ENCODE measurements at regions not wholly inside any gene's neighbourhood (a gene's known extent, or its start where the extent isn't known, plus 50 kb on each side); places are given as distances from the start of the nearest gene placed in this dataset.

DNA sequence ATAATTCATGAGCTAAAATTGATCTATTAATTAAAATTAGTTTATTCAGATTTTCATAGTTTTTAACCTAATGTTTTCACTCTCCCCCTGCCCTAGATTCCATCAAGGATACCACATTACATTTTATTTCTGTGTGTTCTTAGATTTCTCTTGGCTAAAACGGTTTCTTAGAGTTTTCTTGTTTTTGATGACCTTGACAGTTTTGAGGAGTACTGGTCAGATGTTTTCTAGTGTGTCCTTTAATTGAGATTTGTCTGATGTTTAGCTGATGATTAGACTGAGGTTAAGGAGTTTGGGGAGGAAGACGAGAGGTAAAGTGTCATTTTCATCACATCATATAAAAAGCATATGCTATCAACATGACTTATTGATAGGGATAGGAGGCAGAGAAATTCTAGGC, 475.9 kb downstream of the SQOR start:
- DNase-seq (ENCODE audit: low spot score): no peak

DNA sequence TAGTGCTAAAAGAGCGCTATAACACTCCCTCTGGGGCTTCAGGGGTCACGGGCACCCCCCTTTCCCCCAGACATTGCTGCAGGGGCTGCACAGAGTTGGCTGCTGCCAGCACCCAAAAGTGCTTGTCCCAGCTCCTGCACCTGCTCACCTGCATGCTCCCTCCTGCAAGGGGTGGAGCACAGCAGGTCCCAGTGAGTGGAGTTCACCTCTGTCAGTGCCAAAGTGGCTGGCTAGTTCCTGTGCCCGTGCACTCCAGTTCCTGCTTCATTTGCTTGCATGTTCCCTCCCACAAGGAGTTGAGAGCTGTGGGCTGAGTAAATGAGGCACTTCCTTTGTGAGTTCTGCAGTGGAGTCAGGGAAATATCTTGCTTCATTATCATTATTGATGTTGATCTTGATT, 476.9 kb downstream of the SQOR start:
- DNase-seq (ENCODE audit: low spot score): no peak

DNA sequence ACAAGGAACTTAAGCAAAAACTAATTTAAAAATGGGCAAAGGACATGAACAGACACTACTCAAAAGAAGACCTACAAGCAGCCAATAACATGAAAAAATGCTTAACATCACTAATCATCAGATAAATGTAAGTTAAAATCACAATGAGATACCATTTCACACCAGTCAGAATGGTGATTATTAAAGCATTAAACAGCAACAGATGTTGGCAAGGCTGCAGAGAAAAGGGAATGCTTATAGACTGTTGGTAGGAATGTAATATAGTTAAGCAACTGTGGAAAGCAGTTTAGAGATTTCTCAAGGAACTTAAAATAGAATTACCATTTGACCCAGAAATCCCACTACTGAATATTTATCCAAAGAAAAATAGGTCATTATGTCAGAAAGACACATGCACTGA, 482.2 kb downstream of the SQOR start:
- no peak for DNase-seq (ENCODE audit: low spot score)

DNA sequence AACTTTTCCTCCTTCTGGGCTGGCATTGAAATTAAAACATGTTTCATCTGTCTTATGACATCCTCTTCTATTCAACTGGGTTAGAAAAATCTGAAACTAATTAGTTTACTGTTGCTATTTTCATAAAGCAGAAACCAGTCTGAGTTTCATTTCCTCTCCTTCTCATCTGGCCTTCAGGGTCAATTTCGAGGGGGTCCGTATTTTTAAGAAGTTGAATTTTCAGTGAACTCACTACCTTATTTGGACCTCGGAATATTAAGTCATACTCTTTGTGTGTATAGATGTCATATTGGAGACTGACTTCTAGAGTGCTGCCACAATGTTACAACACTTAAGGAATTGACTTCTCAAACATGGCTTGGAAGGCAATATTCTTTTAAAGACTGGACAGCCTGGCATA, 485.9 kb downstream of the SQOR start:
- no peak for DNase-seq (ENCODE audit: low spot score)

DNA sequence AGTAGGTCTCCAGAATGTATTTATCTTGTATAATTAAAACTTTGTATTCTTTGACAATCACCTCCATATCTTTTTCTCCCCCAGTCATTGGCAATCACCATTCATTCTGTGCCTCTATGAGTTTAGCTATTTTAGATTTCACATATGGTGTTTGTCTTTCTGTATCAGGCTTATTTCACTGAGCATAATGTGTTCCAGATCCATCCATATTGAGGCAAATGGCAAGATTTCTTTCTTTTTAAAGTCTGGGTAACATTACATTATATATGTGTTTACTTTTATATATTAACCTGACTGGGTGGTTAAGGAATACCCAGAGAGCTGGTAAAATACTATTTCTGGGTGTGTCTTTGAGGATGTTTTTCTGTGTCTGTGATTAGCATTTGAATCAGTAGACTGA, 486.6 kb downstream of the SQOR start:
- DNase-seq (ENCODE audit: low spot score): no peak

DNA sequence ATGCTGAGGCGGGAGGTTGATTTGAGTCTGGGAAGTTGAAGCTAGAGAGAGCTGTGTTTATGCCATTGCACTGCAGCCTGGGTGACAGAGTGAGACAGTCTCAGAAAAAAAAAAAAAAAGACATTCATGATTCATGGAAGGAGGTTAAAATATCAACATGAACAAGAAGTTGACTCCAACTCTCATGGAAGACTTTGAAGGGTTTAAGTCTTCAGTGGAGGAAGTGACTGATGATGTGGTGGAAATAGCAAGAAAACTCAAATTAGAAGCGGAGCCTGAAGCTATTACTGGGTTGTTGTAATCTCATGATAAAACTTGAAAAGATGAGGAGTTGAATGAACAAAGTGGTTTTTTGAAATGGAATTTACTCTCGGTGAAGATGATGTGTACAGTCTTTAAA, 491.8 kb downstream of the SQOR start:
- DNase-seq (ENCODE audit: low spot score): no peak

DNA sequence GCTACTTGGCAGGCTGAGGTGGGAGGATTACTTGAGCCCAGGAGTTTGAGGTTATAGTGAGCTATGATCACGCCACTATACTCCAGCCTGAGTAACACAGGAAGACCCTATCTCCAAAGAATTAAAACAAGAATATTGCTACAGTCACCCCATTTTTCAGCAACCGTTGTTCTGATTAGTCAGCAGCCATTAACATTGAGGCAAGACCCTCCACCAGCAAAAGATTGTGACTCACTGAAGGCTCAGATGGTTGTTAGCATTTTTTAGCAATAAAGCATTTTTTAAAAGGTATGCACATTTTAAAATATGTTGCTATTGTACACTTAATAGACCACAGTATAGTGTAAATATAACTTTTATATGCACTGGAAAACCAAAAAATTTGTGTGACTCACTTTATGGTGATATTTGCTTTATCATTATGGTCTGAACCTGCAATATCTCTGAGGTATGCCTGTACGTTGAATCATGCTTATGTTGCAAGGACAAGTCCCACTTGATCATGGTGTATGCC, 492.6 kb downstream of the SQOR start:
- DNase-seq (ENCODE audit: low spot score): no peak

DNA sequence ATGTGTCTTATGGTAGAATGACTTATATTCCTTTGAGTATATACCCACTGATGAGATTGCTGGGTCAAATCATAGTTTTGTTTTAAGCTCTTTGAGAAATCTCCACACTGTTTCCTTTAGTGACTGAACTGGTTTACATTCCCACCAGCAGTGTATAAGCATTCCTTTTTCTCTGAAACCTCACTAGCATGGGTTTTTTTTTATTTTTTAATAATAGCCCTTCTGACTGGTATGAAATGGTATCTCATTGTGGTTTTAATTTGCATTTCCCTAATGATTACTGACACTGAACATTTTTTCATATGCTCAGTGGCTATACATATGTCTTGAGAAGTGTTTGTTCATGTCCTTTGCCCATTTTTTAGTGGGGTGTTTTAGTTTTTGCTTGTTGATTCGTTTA, 494.3 kb downstream of the SQOR start:
- DNase-seq (ENCODE audit: low spot score): no peak

DNA sequence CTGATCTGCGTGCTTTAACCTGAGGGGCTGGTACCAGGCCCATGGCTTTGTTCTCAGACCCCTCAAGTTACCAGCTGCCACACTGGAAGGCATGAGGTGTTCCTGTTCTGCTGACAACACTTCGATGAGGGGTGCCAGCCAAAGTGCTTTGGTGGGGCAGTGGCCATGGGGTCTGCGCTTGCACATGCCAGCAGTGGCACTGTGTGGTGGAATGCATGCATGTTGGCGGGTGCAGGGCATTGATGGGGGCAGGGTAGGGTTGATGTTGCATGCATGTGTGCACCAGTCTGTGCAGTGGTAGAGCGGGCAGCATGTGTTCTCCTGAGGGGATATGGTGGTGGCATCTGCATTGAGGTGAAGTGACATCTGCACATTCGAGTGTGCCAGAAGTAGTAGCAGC, 497.0 kb downstream of the SQOR start:
- DNase-seq (ENCODE audit: low spot score): no peak

DNA sequence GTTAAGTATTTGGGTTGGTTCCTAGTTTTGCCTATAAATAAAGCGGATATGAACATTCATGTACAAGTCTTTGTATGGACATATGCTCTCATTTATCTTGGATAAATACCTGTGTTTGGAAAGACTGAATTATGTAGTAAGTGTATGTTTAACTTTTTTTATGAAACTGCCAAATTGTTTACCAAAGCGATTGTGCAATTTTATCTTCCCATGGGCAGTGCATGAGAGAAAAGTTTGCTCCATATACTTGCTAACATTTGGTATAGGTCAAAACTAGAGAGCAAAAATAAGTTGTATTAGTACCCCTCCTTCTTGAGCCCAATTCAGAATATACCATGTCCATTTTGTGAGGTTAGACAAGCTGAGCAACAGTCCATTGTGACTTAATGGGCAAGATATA, 502.6 kb downstream of the SQOR start:
- DNase-seq (ENCODE audit: low spot score): no peak

DNA sequence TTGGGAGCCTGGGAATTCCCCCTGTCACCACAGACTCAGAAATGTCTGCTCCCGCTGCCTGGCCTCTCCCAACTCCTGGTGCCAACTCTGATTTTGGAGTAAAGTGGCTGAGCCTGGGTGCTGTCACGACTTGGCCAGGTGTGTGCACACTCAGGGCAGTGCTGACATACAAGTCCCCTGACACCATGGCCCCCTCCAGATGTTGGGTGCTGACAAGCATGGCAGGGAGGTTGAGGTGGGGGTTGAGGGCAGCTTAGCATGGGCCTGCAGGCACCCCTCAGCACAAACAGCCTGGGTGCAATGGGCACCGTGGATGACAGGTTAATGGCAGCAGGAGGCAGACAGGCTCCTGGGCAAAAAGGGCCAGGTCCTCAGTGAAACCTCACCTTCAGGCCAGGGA, 511.2 kb downstream of the SQOR start:
- DNase-seq (ENCODE audit: low spot score): no peak

DNA sequence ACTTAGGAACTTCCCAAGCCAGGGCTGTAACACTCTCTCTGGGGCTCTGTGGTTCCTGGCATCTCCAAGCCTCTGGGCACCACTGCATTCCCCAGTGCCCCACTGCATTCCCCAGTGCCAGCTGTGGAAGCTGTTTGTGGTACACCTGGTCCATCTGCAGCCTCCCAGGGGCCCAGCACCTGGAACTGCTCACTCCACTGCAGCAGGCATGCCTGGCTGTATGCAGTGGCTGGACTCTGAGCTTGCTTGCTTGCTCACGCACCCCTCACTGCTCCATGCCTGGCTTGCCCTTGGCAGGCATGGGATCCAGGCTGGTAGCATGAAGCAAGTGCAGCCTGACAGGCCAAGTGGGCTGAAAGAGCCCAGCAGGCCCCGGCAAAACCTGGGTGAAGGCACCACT, 512.1 kb downstream of the SQOR start:
- no peak for DNase-seq (ENCODE audit: low spot score)

DNA sequence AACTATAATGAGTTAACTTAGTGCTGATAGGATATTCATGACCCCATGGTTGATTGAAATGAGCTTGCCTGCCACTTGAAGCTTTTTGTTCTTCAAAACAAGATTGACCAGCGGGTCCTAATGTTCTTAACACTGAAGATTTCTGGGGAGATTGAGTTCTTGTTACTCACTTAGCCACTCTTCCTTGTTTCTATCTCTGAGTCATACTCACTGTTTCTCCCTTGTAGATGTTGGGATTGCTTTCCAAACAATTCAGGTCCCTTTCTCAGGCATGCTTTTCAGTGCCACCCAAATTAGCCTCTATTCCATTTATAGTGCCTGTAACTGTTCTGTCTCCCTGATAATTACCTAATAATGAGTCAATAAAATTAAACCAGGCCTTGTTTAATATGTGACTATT, 517.0 kb downstream of the SQOR start:
- no peak for DNase-seq (ENCODE audit: low spot score)

DNA sequence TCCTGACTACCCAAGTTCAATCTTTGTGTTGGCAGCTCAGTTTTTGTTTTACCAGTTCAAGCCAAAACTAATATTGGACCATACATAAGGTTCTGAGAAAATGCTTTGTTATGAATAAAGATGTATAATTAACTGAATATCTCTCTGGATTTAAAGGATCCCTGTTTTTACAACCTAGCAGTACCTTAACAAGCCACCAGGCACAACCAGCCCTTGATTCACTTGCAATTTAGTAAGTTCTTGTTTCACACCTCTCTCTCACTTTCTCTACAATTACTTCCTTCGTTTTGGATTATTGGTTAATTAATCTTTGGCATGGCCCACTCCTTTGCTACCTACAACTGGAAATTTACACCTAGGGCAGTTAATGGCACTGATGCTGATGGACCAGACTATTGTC, 531.9 kb downstream of the SQOR start:
- no peak for DNase-seq (ENCODE audit: low spot score)

DNA sequence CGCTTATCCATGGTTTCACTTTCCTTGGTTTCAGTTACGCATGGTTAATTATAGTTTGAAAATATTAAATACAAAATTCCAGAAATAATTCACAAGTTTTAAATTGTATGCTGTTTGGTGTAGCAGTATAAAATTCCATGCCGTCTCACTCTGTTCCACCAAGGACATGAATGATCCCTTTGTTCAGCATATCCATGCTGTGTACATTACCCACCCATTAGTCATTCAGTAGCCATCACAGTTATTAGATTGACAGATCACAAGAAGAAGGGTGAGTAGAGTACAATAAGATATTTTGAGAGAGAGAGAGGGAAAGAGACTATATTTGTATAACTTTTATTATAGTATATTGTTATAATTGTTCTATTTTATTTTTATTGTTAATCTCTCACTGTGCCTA, 535.5 kb downstream of the SQOR start:
- DNase-seq (ENCODE audit: low spot score): no peak

DNA sequence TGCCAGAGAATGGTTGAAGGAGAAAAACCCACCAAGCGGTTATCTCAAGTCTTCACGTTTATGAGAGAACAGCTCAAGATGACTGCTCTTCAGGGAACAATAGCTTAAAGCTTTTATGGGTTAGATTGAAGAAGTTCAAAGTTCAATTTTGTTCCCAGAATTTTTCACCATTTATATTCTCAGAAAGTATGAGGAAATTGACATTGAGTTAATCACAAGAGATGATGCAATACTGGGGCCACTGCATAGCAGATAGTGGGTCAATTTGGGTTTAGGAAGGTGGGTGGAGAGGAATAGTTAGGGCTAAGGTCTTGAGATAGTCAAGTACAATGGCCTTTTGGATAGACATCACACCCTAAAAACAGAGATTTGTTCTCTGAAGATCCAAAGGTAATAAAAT, 539.3 kb downstream of the SQOR start:
- no peak for DNase-seq (ENCODE audit: low spot score)

DNA sequence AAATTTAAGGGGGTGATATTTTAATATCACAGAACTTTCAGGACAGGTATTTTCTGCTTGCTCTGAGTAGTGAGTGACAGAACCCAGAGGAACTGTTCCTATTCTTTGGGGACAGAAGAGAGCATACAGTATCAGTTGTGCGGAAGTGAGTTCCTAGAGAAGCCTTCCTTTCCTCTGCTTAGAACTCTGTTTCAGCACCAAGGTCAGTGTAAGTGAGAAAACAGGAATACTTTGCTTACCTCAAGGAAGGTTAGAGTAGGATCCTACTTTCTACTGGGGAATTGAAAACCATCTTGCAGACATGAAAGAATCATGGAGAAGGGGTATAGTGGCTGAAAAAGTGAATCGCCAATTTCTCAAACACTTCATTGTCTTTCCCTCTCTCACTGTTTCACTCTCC, 542.4 kb downstream of the SQOR start:
- DNase-seq (ENCODE audit: low spot score): no peak

DNA sequence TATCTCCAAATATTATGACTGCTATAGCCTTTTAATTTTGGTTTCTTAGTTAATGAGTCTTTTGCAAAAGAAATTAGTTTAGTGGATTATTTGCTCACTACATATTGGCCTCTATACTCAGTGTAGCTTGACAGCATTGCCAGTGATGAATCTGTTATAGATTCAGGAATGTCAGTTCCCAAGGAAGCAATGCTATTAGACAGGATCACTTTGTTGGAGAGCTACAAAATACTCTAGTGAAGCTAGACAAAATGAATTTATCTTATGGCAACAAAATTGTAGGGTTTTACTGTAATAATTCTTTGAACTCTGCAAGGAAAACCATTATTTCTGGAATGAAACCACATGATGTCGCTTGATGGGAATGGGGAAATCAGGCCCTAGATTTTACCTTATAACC, 543.3 kb downstream of the SQOR start:
- no peak for DNase-seq (ENCODE audit: low spot score)

DNA sequence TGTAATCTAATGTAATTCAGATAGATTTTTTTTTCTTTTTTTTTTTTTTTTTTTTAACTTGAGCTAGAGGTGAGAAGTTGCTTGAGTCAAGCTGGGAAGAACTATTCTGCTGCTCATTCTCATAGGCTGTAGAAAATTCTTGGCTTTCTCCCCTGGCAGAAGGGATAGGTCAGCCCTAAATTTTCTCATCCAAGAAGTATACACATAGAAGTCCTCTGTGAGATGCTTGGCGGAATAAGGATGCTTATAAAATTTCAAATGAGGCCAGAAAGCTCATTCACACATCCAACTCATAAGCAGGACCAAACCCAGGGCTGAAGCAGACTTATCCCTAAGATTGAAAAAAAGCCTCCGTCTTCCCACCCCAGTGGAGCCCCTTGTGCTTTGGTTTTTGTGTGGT, 572.5 kb downstream of the SQOR start:
- DNase-seq (ENCODE audit: low spot score): no peak

DNA sequence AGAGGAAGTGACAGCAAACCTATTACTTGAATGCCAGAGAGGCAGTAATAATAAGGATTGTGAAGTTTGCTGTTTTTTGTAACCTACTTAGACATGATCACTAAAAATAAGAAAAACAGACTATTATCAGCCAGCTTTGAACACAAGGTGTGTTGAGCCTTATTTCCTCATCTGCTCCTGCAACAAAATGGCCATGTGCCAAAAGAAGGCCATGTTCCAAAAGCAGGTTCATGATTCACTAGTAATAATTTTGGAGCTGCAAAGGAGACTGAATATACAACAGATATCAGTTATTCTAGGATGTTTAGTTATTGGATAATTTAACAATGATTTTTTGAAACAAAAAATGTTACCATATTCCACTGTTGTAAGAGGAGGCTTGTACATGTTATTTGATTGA, 578.7 kb downstream of the SQOR start:
- no peak for DNase-seq (ENCODE audit: low spot score)

DNA sequence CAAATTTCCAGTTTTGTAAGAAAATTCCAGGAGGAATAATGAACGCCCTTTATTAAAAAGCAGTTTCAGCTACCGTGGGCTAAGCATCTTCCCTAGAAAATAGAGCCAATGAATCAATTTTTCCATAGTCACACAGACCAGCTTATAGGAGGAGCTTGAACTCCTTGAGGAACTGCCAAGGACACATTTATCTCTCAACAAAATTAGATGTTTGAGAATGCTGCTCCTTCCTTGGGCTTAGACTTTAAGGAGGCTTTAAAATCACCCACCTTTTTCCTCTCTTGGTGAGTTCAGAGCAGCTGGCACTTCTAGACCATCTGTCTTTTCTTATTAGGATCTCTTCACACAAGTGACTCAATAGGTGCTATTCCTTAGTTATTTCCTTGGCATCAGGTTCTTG, 588.0 kb downstream of the SQOR start:
- no peak for DNase-seq (ENCODE audit: low spot score)

DNA sequence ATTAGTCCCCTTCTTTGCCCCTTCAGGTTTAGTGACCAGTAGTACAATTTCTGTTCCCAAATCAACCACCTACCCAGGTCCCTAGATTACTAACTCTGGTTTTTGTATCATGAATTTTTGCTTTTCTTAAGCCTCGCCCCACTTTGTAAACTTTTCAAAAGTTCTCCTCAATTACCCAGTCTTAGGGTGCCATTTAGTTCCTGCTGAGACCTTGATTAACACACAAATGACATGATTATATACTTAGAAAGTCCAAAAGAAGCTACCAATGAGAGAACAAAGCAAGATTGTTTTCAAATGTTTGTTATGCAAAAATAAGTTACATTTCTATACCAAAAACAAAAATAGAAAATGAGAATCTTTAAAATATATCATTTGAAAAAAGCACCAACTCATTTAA, 594.4 kb downstream of the SQOR start:
- DNase-seq (ENCODE audit: low spot score): no peak

DNA sequence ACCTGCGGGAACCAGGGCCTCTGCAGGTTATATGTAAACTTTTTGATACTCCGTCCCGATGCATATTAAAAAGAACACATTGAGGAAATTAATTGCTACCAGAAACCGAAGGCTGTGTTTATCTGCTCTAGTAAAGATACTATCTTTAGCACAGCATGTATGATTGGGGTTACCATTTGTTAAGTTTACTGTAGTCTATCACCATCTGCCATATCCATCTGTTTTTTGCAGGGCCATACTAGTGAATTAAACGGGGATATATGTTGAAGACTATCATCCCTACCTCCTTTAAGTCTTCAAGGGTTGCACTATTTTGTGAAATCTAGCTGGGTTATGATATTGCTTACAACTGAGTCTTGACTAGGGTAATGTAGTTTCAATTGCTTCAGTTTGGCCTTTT, 597.0 kb downstream of the SQOR start:
- DNase-seq (ENCODE audit: low spot score): no peak

DNA sequence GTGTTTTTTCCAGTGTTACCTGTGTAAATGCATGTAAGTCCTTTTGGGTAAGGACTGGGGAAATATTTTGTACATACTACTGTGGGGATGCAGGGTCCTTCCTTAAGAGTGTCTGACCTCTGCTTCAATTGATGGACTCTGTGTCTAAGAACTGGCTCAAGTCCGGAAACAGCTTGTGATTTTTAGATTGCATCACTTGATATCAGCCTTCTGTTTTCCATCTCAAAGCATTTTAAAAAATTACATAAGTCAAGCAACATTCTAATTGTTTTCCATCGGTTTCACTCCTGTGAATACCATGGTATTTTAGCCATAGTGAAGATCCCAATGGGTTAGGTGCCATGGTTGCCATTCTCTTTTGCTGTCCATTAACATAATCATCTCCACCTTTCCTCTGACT, 597.6 kb downstream of the SQOR start:
- no peak for DNase-seq (ENCODE audit: low spot score)

DNA sequence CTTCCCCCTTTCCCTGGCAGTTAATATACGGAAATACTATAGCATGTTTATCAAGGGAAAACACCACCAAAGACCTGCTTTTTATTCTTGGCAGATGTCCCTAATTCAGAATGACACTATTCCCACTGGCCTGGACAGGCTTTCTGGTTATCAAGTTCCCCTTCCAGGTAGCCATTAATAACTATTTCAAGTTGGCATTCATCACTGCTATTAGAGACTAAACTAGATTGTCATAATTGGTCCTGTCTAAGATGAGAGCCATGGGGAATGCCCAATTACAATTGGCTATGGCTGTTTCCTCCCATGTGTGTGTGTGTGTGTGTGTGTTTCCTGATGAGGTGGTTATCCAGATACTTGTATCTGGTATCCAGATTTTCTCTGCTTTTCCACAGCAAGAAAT, 608.1 kb downstream of the SQOR start:
- no peak for DNase-seq (ENCODE audit: low spot score)

Data from LoVo (cell line).